SIG-M5 (cell line): ENCODE measurements at regions not wholly inside any gene's neighbourhood (a gene's known extent, or its start where the extent isn't known, plus 50 kb on each side); places are given as distances from the start of the nearest gene placed in this dataset.

Source experiments
- DNase-seq: peaks from one replicate; lab custom pipeline; 2025; lab: John Stamatoyannopoulos, UW

DNA sequence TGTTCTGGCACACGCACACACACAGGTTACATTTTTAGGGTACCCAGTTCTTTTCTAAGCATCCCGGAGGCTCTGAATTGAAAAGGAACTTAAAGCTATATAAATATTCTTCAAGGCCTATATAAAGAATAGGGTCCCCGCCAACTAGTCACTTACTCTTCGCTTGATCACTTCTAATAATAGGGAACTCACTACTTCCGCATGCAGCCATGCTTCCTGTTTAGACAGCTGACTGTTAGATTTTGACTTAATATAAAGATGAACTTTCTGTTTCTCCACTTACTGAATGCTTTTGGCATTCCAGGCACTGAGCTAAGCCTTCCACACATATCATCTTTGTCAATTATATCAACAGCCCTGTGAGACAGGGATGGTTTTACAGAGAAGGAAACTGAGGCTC lies 259.6 kb downstream of the TSHZ3 start:
- no peak for DNase-seq

GRCh38 chr19:31085125-31085524 lies 264.1 kb downstream of the TSHZ3 start:
- DNase-seq, result no peak

DNA sequence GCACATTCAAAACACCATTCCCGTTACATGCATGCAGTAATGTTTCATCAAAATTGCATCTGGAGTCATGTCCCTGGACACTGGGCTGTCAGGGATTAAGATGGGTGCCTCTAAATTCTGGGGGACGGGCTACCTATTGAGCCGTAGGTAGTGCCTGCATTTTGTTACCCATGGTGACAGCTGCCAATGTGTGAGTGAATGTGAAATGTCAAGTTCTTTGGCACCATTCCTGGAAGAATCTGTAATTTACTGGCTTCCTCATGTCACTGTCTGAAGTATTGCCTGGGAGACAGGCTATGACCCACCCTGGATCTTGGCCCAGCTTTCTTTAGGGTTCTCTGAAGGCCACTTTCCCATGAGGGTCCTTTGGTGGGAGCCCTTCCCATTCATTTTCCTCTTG lies 266.1 kb downstream of the TSHZ3 start:
- no peak for DNase-seq

GRCh38 chr19:31075146-31075655 lies 274.0 kb downstream of the TSHZ3 start:
- no peak for DNase-seq

- no peak for DNase-seq
These were observed 274.8 kb downstream of the TSHZ3 start for GRCh38 chr19:31074199-31075125.

GRCh38 chr19:31073485-31074198 lies 275.6 kb downstream of the TSHZ3 start:
- DNase-seq, result no peak

GRCh38 chr19:31072451-31072850 lies 276.8 kb downstream of the TSHZ3 start:
- DNase-seq, result no peak

- no peak for DNase-seq
These were observed 277.9 kb downstream of the TSHZ3 start for GRCh38 chr19:31071136-31071855.

DNA sequence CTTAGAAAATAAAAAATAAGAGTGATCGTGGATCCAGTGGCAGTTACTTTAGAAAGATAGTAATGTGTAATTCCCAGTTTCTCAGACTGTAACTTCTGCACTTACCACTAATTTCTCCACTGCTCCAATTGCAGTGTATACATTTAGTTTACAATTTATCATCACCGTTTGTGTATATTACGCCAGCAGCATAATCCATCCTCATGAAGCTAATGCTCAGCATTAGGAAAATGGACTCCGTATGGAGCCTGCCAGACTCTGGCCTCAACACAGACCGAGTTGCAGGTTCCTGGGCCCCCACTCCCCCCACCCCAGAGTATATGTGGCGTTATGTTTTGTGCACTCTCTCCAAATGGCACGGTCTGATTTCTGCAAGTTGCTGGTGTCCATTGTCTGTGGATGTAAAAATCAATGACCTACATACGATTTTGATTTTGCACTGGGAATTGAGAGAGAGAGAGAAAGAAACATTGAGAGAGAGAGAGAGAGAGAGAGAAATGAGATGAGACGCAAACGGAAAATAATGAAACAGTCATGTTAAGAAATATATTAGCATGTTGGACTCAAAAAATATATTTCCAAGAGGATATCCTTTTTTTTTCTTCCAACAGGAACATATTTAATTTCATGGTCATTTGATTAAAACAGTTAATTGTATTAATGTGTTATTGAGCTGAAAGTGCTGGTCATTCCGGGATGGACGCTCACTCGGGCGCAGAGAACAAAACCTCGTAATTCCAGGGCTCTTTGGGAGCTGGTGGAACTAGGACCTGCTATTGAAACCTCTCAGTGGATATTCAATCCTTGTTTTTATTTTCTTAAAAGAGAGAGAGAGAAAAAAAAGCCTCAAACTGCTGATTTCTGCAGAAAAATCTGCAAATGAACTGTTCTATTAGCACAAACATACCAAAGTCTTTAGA lies 278.8 kb downstream of the TSHZ3 start:
- no peak for DNase-seq

GRCh38 chr19:31068268-31068667 lies 281.0 kb downstream of the TSHZ3 start:
- no peak for DNase-seq

GRCh38 chr19:31066385-31066784 lies 282.9 kb downstream of the TSHZ3 start:
- no peak for DNase-seq

DNA sequence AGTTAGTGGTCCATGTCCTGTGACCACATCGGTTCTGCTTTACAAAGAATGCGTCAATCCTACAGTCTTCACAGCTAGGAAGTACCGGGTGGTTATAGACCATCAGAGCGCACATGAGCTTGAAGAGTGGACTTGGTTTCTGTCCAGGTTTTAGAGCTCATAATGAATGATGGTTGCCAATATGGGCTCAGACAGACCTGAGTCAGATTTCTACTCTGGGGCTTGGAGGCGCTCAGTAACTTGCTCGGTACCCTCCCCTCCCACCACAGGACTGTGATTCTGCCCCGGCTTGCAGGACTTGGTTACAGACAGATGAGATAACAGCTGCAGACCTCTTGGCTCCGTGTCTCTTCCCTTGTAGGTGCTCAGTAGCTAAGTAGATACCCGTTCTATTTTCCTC lies 284.7 kb downstream of the TSHZ3 start:
- no peak for DNase-seq

GRCh38 chr19:31058676-31059340 lies 290.4 kb downstream of the TSHZ3 start:
- no peak for DNase-seq

GRCh38 chr19:31057476-31057875 lies 291.8 kb downstream of the TSHZ3 start:
- DNase-seq, result no peak

GRCh38 chr19:31055454-31055853 lies 293.8 kb downstream of the TSHZ3 start:
- DNase-seq, result no peak

DNA sequence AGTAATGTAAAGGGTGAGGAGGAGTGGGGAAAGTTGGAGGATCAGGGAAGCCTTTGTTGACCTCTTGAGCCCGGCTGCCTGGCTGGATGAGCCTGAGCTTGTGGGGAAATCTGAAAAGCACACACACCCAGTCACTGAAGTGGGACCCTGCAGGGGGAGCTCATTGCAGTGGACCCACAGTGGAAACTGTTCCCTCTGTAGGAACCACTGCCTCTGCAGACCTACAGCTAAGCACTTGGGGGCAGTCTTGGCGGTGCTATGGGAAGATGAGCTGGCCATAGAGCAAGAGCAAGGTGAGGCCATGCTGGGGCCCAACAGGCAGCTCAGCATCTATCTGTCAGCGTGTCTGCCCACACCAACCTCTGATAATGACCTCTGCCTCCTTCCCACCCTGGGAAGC lies 294.8 kb downstream of the TSHZ3 start:
- no peak for DNase-seq

GRCh38 chr19:31049431-31049830 lies 299.8 kb downstream of the TSHZ3 start:
- no peak for DNase-seq

GRCh38 chr19:31046024-31046423 lies 303.2 kb downstream of the TSHZ3 start:
- no peak for DNase-seq

GRCh38 chr19:31041461-31041860 lies 307.8 kb downstream of the TSHZ3 start:
- no peak for DNase-seq

DNA sequence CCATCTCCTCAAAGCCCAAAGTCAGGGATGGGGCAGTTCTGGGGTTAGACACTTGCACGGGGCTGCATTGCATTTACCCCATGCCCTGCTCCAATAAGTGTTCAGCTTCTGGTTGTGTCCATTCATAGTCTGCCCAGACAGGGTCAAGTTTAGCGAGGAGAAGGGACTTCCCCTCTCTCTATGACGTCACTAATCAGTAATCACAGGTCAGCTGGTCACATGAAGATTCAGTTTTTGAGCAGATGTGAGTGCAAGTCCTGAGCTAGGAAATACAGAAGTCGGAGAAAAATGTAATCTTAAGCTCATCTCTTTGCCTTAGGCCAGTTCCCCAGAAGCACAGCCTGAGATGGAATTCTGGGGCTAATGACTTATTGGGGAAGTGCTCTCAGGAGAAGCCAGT lies 310.1 kb downstream of the TSHZ3 start:
- no peak for DNase-seq
